Activated CD8-positive, alpha-beta memory T cell treated with anti-CD3 and anti-CD28 coated beads, Interleukin-2, amount 50 U/mL, for 1 hour (primary cell): ENCODE measurements at regions not wholly inside any gene's neighbourhood (a gene's known extent, or its start where the extent isn't known, plus 50 kb on each side); places are given as distances from the start of the nearest gene placed in this dataset.

ENCODE experiments used
- DNase-seq: peaks from one replicate; pipeline ENCODE4 v3.0.0-alpha.2; 2020; ENCODE audit errors: extremely low read depth

- DNase-seq, result no peak
Observed at GRCh38 chr12:91401190-91401589, 218.6 kb upstream of the DCN start.

GRCh38 chr12:91400271-91400670 lies 217.7 kb upstream of the DCN start:
- DNase-seq, result no peak

- no peak for DNase-seq
Observed at GRCh38 chr12:91397866-91398532, 215.4 kb upstream of the DCN start.

- no peak for DNase-seq
Observed at GRCh38 chr12:91396293-91396692, 213.7 kb upstream of the DCN start.

- DNase-seq, result no peak
Observed at GRCh38 chr12:91395628-91396135, 213.1 kb upstream of the DCN start.

GRCh38 chr12:91394903-91395302 lies 212.3 kb upstream of the DCN start:
- DNase-seq, result no peak

- DNase-seq, result no peak
Observed at GRCh38 chr12:91388573-91388972, 206.0 kb upstream of the DCN start.

GRCh38 chr12:91387461-91388134 lies 205.0 kb upstream of the DCN start:
- DNase-seq, result no peak

GRCh38 chr12:91384806-91385205 lies 202.2 kb upstream of the DCN start:
- DNase-seq, result no peak

GRCh38 chr12:91384366-91384765 lies 201.7 kb upstream of the DCN start:
- no peak for DNase-seq

GRCh38 chr12:91383099-91383498 lies 200.5 kb upstream of the DCN start:
- DNase-seq, result no peak

GRCh38 chr12:91382081-91382543 lies 199.5 kb upstream of the DCN start:
- peak; percentile 68 for DNase-seq

GRCh38 chr12:91381309-91381804 lies 198.7 kb upstream of the DCN start:
- DNase-seq, result no peak

GRCh38 chr12:91380631-91381030 lies 198.0 kb upstream of the DCN start:
- no peak for DNase-seq

GRCh38 chr12:91379051-91379775 lies 196.6 kb upstream of the DCN start:
- DNase-seq, result no peak

- no peak for DNase-seq
Observed at GRCh38 chr12:91377436-91377835, 194.8 kb upstream of the DCN start.

- no peak for DNase-seq
Observed at GRCh38 chr12:91373086-91373485, 190.5 kb upstream of the DCN start.

GRCh38 chr12:91370086-91370868 lies 187.7 kb upstream of the DCN start:
- no peak for DNase-seq

GRCh38 chr12:91368613-91369012 lies 186.0 kb upstream of the DCN start:
- DNase-seq, result no peak

GRCh38 chr12:91367234-91367849 lies 184.7 kb upstream of the DCN start:
- DNase-seq, result no peak

GRCh38 chr12:91364471-91365184 lies 182.0 kb upstream of the DCN start:
- DNase-seq, result no peak
